Neural cell (in vitro differentiated cells): ENCODE measurements at regions not wholly inside any gene's neighbourhood (a gene's known extent, or its start where the extent isn't known, plus 50 kb on each side); places are given as distances from the start of the nearest gene placed in this dataset.

Source experiments
- EZH2 ChIP-seq: fragments of 200-600, 300-800 bp; shearing (Covaris generic), sonication (generic); IDR thresholded peaks from 2 replicates; pipeline ENCODE4 v1.6.1; 2014; ENCODE audit warnings: antibody characterized with exemption, low read length, borderline replicate concordance, mild to moderate bottlenecking; ENCODE audit not compliant: insufficient read depth, poor library complexity, severe bottlenecking
- RAD21 ChIP-seq: fragments of 450-650 bp; conservative IDR thresholded peaks from 2 replicates; pipeline ENCODE4 v1.6.1; 2014; ENCODE audit warnings: antibody characterized with exemption, mild to moderate bottlenecking, moderate library complexity
- TAF1 ChIP-seq: IDR thresholded peaks from 2 replicates; pipeline ENCODE4 v1.6.1; 2012; ENCODE audit warnings: low read depth
- TF ChIP-seq, protein P1 (sequence below): fragments of 450-650 bp; IDR thresholded peaks from 2 replicates; pipeline ENCODE4 v1.5.1; 2014; ENCODE audit warnings: antibody characterized with exemption, mild to moderate bottlenecking, moderate library complexity; ENCODE audit not compliant: poor library complexity, severe bottlenecking

DNA sequence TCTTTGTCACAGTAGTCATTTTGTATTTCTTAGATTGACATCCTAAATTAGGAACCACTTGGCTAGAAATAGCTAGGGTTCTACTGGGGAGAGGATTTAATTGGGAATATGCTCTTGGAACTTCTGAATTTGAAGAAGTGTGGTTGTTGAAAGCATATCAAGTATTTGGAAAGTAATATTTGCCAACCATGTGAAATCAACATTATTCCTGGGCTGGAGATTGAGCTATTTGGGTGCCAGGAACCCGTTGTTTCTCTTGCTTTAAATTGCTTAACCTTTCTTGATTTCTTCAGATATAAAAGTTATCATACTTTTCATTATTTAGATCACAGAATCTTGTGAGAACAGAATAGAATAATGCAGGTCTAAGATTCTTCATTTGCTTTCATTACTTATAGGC lies 178.4 kb upstream of the ELL2 start:
- TF ChIP-seq TAF1 (no peak), RAD21 (no peak), EZH2 (no peak)
- TF ChIP-seq, protein P1, sequence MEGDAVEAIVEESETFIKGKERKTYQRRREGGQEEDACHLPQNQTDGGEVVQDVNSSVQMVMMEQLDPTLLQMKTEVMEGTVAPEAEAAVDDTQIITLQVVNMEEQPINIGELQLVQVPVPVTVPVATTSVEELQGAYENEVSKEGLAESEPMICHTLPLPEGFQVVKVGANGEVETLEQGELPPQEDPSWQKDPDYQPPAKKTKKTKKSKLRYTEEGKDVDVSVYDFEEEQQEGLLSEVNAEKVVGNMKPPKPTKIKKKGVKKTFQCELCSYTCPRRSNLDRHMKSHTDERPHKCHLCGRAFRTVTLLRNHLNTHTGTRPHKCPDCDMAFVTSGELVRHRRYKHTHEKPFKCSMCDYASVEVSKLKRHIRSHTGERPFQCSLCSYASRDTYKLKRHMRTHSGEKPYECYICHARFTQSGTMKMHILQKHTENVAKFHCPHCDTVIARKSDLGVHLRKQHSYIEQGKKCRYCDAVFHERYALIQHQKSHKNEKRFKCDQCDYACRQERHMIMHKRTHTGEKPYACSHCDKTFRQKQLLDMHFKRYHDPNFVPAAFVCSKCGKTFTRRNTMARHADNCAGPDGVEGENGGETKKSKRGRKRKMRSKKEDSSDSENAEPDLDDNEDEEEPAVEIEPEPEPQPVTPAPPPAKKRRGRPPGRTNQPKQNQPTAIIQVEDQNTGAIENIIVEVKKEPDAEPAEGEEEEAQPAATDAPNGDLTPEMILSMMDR, result no peak
